ENCODE measurements at regions not wholly inside any gene's neighbourhood (a gene's known extent, or its start where the extent isn't known, plus 50 kb on each side); places are given as distances from the start of the nearest gene placed in this dataset.
A peak's percentile ranks its signal among the peaks of the same experiment; 100 is the strongest.

DNA sequence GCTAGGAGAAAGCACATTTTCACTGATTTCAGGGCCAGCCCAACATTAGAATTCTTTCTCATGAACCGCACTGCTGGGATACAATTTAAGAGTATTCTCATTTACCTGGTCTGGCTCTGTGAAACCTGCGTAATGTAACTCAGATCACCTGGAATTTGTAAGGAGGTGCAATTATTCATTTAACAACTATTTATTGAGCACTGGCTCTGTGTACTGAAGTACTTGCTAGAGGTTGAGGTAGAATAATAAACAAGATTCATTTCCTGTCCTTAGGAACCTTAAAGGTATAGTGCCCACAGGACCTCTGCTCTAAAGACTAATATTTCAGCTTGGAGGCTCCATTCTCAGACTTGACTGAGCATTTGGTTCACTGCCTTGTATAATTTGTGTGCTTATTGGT is 242.2 kb upstream of the ZPLD1 start:
- TF ChIP-seq POLR2A (IDR thresholded peaks at IDR 0.05; ENCODE audit: low read length) (no peak), GATA1 (IDR thresholded peaks at IDR 0.05; ENCODE audit: low read depth, low read length) (no peak)
- no peak for DNase-seq

DNA sequence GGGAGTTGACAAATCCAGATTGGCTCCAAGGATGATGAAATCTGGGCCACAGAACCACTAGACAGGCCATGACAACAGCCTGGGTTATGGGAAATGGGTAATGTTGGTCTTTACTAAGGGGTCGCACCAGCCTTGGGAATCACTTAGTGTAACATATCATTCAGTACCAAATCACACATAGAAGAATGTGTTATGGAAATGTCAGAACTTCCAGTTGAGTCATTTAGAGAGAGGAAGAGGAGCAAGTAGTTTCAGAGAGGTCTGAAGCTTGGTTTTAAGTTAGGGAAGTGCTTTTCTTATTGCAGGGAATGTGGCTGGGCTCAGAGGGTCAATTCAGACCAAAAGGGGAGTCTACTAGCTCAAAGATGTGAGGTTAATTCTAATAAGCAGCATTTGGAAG is 241.6 kb upstream of the ZPLD1 start:
- TF ChIP-seq GATA1 (IDR thresholded peaks at IDR 0.05; ENCODE audit: low read depth, low read length): no peak
- no peak for TF ChIP-seq POLR2A (IDR thresholded peaks at IDR 0.05; ENCODE audit: low read length)
- no peak for DNase-seq

DNA sequence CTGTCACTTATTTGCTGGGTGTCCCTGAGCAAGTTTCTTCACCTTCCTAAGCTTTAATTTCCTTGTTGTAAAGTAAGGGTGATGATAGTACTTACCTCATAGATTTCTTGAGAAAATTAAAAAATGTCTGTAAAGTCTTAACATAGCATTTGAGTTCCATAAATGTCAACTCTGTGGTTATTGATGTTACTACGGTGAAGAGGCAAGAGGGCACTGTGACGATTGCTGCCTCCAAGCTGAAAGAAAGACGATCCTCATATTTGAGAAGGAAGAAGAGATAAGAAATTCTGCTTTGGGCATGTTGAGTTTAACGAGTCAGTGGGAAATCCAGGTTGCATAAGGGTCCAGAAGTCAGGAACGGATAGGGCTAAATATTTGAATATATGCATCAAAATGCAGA is 240.8 kb upstream of the ZPLD1 start:
- TF ChIP-seq GATA1 (IDR thresholded peaks at IDR 0.05; ENCODE audit: low read depth, low read length) (no peak), POLR2A (IDR thresholded peaks at IDR 0.05; ENCODE audit: low read length) (no peak)
- no peak for DNase-seq

DNA sequence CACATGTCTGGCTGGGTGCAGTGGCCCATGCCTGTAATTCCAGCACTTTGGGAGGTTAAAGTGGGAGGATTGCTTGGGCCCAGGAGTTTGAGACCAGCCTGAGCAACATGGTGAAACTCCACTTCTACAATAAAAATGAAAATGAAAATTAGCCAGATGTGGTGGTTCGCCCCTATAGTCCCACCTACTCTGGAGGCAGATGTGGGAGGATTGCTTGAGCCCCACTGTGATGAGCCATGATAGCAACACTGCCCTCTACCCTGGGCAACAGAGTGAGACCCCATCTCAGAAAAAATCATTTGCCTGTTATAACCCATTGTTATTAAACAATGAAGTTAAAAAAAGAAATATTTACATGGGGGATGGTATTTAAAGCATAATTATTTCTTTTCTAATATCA is 240.1 kb upstream of the ZPLD1 start:
- no peak for TF ChIP-seq POLR2A (IDR thresholded peaks at IDR 0.05; ENCODE audit: low read length)
- TF ChIP-seq GATA1 (IDR thresholded peaks at IDR 0.05; ENCODE audit: low read depth, low read length): no peak
- DNase-seq: no peak

DNA sequence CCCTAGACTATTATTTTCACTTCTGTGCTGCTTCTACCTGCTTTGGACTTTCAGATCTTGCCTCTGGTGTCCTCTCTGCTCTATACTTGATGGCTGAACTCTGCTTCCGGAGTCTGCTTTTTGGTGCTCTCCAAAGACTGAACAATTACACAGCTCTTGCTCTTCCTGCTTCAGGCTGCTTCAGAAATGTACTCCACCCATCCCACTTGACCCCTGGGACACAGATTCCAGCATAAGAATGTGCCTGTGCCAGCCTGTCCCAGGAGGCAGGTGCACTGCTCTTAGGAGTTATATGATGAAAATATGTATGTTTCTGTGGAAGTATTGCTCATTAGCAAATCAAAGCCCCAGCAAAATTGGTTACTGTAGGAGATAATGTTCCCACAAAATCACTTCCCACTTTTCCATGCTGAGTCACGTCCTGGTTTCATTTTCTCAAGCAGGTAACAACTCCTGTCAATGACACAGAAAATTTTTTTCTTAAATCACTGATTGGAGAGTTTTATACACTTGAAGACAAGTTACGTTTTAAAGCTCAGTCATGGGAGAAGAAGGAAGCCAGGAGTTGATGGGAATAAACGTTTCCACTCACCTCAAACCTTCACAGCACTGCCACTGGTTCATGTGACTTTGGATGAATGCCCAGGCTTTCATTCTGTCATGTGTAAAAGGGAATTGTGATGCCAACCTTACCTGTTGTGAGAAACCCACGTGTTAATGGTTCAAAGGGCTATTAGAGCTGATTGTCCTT is 239.4 kb upstream of the ZPLD1 start:
- no peak for DNase-seq
- no peak for TF ChIP-seq POLR2A (IDR thresholded peaks at IDR 0.05; ENCODE audit: low read length)
- TF ChIP-seq GATA1 (IDR thresholded peaks at IDR 0.05; ENCODE audit: low read depth, low read length): no peak

DNA sequence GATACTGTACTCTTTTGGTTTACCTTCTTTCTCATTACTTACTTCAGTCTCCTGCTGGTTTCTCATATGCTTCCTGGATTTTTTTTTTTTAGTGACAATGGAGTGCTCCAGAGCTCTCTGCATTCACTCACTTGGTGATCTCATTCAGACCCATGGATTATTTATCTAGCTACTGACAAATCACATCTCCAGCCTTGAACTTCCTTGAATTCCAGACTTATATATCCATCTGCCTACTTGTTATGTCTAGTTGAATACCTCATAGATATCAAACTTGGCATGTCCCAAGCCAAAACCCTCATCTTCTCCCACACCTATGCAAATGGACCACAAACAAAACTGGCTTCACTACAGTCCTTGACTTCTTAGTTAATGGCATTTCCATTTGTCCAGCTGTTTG is 234.7 kb upstream of the ZPLD1 start:
- no peak for DNase-seq
- TF ChIP-seq POLR2A (IDR thresholded peaks at IDR 0.05; ENCODE audit: low read length) (no peak), GATA1 (IDR thresholded peaks at IDR 0.05; ENCODE audit: low read depth, low read length) (no peak)

DNA sequence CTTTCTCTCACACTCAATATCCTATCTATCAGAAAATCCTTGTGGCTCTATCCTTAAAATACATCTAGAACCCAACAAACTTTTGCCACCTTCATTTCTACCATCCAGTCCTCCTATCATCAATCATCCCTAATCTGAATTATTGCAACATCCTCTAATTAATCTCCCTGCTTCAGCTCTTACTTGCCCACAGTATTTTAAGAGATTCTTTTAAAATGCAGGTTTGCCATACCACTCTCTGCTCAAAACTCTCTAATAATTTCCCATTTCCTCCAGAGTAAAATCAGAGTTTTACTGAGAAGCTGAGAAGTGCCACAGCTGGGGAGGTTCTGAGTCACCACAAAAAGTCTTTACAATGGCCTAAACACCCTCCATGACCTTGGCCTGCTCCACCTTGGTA is 234.3 kb upstream of the ZPLD1 start:
- TF ChIP-seq POLR2A (IDR thresholded peaks at IDR 0.05; ENCODE audit: low read length): no peak
- TF ChIP-seq GATA1 (IDR thresholded peaks at IDR 0.05; ENCODE audit: low read depth, low read length): no peak
- no peak for DNase-seq

DNA sequence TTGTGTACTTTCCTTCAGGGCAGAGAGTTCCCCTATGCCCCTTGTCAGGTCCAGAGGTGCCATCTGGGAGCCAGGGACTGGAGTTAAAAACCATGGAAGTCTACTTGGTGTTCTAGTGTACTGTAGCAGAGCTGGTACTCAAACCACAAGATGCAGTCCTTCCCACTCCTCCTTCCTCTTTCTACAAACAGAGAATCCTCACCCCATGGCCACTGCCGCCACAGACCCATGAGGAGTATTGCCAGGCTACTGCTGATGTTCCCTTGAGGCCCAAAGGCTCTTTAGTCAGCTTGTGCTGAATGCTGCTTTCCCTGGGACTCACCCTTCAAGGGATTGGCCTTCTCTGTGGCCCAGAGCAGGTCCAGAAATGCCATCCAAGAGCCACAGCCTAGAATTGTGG is 229.2 kb upstream of the ZPLD1 start:
- DNase-seq: no peak
- no peak for TF ChIP-seq GATA1 (IDR thresholded peaks at IDR 0.05; ENCODE audit: low read depth, low read length)
- TF ChIP-seq POLR2A (IDR thresholded peaks at IDR 0.05; ENCODE audit: low read length): no peak

DNA sequence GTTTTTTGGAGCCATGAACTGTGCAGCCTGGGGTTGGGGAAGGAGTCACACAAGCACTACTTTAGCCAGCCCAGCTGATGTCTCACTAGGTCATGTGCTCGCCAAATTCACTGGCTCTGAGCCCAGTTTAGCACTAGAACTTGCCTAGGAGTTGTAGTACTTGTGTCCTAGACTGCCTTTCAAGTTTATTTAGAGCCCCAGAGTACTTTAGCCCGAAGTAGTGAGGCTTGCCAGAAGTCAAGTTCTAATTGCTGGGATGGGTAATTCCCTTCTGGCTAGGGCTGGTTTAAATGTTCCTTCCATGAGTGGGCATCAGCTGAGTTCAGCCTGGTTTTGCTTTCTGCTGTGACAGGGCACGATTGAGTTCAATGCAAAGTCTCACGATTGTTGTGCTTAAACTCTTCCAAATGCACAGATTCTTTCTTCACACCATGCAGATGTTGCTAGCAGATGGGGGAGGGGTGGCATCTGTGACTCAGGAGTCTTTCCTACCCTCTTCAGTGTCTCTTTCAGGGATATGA is 228.2 kb upstream of the ZPLD1 start:
- TF ChIP-seq GATA1 (IDR thresholded peaks at IDR 0.05; ENCODE audit: low read depth, low read length) (no peak), POLR2A (IDR thresholded peaks at IDR 0.05; ENCODE audit: low read length) (no peak)
- DNase-seq: peak; percentile 31 to 39

DNA sequence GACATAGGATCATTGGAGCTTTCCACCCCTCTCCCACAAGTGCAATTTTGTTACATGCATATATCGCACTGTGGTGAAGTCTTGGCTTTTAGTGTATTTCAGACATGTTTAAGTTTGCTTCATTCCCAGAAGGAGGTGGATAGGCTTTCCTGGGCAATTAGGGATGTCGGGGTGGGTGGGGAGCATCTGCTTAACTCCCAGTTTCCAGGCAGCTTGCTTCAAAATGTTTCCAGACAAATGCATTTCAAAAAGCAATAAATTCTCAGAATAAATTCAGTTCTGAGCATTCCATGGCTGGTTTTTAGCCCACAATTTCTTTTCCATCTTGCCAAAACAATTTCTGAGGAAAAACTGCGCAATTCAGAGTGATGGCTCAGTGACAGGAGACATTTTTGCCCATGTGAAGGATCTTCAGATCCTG is 227.7 kb upstream of the ZPLD1 start:
- TF ChIP-seq POLR2A (IDR thresholded peaks at IDR 0.05; ENCODE audit: low read length): no peak
- TF ChIP-seq GATA1 (IDR thresholded peaks at IDR 0.05; ENCODE audit: low read depth, low read length): no peak
- DNase-seq: no peak

DNA sequence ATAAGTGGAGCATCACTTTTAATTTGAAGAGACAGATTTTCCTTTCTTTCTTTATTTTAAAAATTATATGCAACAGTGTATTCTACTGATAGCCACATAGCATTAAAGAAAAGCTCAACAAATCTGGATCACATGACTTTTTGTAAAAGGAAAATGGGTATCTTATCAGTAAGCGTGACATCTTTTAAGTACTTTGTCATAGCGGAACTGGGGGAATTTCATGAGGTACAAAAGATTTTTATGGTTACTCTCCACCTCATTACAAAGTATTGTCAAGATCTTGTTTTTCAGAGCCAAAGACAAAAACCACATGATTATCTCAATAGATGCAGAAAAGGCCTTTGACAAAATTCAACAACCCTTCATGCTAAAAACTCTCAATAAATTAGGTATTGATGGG is 219.6 kb upstream of the ZPLD1 start:
- no peak for DNase-seq
- no peak for TF ChIP-seq GATA1 (IDR thresholded peaks at IDR 0.05; ENCODE audit: low read depth, low read length)
- no peak for TF ChIP-seq POLR2A (IDR thresholded peaks at IDR 0.05; ENCODE audit: low read length)

DNA sequence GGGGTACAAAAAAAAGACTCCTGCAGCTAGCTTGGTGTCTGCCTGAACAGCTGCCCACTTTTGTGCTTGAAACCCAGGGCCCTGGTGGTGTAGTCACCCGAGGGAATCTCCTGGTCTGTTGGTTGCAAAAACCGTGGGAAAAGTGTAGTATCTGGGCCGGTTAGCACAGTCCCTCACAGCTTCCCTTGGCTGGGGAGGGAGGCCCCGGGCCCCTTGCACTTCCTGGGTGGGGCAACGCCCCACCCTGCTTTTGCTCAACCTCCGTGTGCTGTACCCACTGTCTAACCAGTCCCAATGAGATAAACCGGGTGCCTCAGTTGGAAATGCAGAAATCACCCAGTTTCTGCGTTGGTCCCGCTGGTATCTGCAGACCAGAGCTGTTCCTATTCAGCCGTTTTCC is 211.7 kb upstream of the ZPLD1 start:
- DNase-seq: peak; percentile 6 to 14

DNA sequence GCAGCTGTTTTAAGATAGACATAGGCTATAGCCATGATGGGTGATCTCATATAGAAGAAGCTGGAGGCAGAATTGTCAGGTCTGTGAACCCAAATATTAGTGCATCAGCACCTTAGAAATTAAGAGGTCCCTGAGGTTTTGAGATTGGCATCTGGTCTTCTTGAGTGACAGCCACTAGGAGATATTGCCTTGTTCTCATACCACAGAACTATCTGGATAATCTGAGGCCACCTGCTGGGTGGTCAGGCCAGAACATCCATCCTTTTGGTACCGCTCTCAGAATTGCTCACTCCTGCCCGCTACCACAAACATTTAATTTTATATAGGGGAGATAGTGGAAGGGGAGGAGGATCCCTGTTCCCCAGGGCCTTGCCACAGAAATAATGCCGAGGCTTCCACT is 210.6 kb upstream of the ZPLD1 start:
- peak; percentile 13 to 22 for DNase-seq
- no peak for TF ChIP-seq POLR2A (IDR thresholded peaks at IDR 0.05; ENCODE audit: low read length)
- no peak for TF ChIP-seq GATA1 (IDR thresholded peaks at IDR 0.05; ENCODE audit: low read depth, low read length)

More for the DNA sequence above, 211.7 kb upstream of the ZPLD1 start:
- no peak for TF ChIP-seq POLR2A (IDR thresholded peaks at IDR 0.05; ENCODE audit: low read length)
- no peak for TF ChIP-seq GATA1 (IDR thresholded peaks at IDR 0.05; ENCODE audit: low read depth, low read length)

DNA sequence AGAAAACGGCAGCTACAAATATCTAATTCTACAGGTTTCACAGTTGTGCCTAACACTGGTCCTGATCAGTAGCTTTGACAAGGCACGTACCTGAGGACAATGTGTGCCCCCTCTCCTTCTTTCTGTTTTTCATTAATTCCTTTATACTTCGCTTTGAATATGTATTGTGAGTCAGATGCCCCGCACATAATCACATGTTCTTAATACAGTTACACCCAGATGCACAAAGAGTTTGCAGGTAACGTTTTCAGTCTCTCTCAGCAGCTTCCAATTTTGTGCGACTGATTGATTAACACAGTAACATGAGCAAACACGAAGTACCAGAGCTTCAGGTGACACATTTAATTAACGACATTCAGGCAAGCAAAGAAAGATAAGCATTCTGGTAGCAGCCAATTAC is 209.8 kb upstream of the ZPLD1 start:
- TF ChIP-seq POLR2A (IDR thresholded peaks at IDR 0.05; ENCODE audit: low read length) (no peak), GATA1 (IDR thresholded peaks at IDR 0.05; ENCODE audit: low read depth, low read length) (no peak)

More for the DNA sequence above, 209.8 kb upstream of the ZPLD1 start:
- peak in 1 of 2 experiments; percentile 23 for DNase-seq

Measured in erythroblast (primary cell).